GM12865 (cell line): ENCODE measurements at regions not wholly inside any gene's neighbourhood (a gene's known extent, or its start where the extent isn't known, plus 50 kb on each side); places are given as distances from the start of the nearest gene placed in this dataset.
"Not testable (repeated sequence)": the region's sequence is repeated elsewhere in the genome, so short reads cannot be mapped to it uniquely, and the experiment has no call there.

ENCODE experiments used
- DNase-seq: peaks from one replicate; pipeline ENCODE4 v3.0.0; 2010; ENCODE audit warnings: low read depth
- H3K4me3 ChIP-seq: 2 replicates; pipeline ENCODE4 v1.5.1; 2011; ENCODE audit warnings: mild to moderate bottlenecking, low read depth, low read length, control low read depth
- TF ChIP-seq, protein P1 (sequence below): IDR thresholded peaks from 2 replicates; pipeline ENCODE4 v1.5.1; 2011; ENCODE audit warnings: low read length, control low read depth, low read depth, inconsistent platforms; ENCODE audit not compliant: insufficient read depth; ENCODE audit errors: missing control alignments

DNA sequence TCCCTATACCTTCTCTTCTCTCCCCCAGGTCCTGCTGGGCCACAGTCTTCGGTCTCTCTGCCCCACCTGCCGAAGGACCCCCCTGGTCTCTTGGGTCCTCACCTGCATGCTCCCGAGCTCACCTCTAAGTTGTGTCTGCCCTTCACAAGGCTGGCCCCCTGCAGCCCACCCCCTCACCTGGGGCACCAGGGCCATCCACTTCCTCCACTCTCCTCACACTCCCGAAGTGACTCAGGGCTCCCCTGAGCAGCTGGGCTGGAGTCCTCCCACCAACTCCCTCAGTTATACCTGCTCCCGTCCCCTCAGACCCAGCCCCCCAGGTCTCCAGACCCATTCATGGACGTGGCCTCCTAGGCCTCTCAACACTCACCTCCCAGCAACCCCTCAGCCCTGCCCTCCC lies 822.0 kb downstream of the KCNJ18 start:
- H3K4me3 ChIP-seq: no peak overlapping the region
- TF ChIP-seq, protein P1, sequence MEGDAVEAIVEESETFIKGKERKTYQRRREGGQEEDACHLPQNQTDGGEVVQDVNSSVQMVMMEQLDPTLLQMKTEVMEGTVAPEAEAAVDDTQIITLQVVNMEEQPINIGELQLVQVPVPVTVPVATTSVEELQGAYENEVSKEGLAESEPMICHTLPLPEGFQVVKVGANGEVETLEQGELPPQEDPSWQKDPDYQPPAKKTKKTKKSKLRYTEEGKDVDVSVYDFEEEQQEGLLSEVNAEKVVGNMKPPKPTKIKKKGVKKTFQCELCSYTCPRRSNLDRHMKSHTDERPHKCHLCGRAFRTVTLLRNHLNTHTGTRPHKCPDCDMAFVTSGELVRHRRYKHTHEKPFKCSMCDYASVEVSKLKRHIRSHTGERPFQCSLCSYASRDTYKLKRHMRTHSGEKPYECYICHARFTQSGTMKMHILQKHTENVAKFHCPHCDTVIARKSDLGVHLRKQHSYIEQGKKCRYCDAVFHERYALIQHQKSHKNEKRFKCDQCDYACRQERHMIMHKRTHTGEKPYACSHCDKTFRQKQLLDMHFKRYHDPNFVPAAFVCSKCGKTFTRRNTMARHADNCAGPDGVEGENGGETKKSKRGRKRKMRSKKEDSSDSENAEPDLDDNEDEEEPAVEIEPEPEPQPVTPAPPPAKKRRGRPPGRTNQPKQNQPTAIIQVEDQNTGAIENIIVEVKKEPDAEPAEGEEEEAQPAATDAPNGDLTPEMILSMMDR: no peak
- DNase-seq: no peak

DNA sequence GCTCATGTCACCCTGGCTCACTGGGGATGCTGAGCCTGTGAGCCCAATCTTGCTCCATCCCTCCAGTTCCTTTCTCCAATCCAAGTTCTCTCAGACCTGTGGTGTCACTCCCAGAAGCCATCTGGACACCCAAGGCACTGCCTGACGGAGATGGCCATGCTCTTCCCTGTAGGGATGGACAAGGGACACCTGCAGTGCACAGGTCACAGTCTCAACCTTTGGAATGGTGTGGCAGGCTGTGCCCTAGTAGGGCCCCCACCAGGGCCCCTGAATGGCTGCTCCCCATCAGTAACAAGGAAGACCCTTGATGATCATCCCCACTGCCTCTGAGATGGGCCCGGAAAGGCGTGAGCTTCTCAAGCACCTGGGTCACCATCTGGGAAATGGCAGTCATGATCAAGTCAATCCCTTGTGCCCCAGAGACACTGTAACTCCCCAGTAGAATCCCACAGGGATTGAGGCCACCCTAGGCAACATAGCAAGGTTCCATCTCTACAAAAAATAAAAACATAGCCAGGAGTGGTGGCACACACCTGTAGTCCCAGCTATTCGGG lies 822.5 kb downstream of the KCNJ18 start:
- no peak overlapping the region for H3K4me3 ChIP-seq

DNA sequence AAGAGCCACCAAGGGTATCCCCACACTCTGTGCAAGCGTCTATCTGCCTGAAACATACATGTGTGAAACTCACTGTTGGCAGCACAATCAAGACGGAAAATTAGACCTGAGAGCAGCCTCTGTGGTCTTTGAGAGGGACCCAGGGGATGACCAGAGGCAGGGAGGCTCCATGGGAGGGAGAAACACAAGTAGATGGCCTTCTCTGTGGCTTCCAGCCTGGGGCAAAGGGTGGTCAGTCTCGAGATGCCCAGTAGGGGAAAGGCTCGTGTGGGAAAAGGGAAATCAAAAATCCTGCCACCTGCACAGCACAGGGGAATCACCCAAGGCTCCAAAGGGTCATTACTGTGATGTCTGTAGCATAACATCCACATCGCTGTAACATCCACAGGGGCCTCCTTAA lies 823.3 kb downstream of the KCNJ18 start:
- no peak for DNase-seq
- H3K4me3 ChIP-seq: no peak overlapping the region
- TF ChIP-seq, protein P1: no peak

More for the DNA sequence above, 822.5 kb downstream of the KCNJ18 start:
- TF ChIP-seq, protein P1: no peak
- no peak for DNase-seq

DNA sequence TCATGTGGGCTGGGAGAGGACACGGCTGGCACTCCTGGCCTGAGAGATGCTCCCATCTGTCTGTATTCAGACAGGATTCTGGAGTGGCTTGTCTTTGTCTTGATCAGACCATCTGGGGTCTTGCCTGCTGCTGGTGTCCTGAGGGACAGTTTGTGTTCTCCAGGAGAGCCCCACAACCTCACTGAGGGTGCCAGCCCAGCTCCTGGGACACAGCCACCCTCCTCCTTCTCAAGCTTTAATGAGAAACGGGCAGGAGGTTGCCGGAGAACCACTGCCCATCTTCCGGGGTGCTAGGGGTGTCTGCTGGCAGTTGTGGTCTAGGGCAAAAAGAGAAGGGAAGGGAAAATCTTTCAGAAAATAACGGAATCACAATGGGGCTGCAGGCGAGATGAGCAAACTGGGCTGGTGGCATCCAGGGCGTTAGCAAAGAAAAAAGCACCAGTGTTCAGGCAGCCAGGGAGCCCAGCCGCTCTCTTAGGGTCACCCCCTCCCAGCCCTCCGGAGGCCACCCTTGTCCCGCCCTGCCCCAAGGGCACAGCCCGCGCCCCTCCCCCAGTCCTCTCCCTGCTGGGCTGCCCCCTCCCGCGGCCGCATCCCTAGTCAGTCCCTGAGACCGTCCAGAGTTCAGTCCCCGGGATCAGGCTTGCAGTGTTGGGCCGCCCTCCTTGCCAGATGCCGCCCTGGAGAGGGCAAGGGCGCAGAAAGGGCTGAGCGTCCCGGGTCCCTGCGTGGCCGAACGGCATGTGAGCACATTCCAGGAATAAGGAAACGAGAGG lies 824.7 kb downstream of the KCNJ18 start:
- TF ChIP-seq, protein P1: no peak
- DNase-seq: no peak
- H3K4me3 ChIP-seq: no peak overlapping the region

DNA sequence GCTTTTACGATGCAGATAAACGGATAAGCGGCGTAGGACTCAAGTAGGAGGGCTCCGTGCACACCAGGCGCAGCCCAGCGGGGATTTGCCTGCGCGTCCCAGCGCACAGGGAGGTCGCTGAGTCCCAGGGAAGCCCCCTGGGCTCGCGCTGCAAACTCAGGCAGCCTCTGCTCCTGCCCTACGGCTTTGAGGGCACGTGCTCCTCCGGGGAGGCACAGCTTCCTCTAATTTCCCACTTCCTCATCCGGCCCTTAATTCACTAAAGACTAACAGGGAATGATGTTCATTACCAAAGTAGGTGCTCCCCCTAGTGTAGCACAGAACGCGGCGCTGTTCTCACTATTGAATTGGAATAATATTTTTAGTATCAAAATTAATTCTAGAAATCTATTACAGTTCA lies 825.4 kb downstream of the KCNJ18 start:
- DNase-seq: no peak

DNA sequence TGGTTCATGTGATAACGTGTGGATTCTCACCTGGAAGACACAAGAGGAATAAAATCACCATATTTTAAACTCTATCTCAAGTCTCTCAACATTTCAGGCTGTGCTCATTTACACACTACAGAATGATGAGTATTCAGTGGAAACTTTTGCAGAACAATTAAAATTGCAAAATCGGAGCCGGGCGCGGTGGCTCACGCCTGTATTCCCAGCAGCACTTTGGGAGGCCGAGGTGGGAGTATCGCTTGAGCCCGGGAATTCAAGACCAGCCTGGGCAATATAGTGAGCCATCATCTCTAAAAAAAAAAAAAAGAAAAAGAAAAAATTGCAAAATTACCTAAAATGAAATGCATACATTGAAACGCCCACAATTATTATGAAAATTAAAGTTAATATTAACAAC lies 825.9 kb downstream of the KCNJ18 start:
- TF ChIP-seq, protein P1: no peak
- H3K4me3 ChIP-seq: no peak overlapping the region
- no peak for DNase-seq

More for the DNA sequence above, 825.4 kb downstream of the KCNJ18 start:
- no peak overlapping the region for H3K4me3 ChIP-seq
- TF ChIP-seq, protein P1: no peak

DNA sequence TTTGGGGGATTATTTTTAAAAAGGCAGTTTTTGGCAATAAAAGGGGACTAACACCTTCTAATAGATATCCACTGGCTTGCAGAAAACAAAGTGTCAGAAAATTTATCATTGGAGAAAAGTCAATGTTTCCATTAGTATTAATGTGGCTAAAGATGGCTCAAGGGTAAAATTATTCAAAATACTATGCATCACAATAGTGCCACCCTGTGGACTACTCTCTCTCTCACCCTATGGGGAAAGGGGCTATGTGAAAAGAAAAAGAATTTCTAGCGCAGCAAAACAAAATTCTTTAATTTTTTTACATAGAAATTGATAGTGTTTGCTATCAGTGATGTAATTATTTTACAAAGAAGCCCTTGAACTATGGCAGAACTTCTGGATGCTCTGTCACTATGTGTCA lies 856.5 kb downstream of the KCNJ18 start:
- DNase-seq, H3K4me3 ChIP-seq: not testable (repeated sequence)

DNA sequence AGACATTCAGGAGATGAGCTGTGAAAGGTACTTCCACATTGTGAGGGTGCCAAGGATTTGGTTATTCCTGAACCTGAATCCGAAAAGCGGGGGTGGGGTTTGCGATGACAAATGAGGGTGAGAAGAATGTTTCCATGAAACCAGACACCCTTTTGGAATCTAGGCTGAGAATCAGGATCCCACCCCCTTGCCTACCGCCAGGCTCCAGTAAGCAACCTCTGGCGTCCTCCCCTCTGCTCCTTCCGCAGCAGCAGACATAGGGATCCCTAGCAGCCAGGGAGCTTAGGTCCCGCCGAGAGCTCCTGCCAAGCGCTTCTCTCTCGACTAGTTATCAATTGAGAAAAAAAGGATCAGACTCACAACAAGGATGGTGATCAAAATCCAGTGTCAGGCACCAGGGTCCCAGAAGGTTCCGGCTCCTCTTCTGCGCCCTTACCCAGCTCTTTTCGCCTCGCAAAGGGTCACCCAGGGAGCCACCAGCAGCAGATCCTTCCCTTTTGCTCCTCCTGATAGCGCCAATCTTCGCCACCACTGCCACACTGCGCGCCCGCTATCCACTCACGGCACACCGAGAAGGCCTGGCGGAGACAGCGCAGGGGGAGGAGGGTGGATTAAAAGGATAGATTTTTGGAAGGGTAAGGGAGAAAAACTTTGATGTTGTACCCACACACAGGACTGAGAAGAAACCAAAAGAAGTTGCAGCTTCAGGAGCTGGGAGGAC lies 859.5 kb downstream of the KCNJ18 start:
- DNase-seq, H3K4me3 ChIP-seq: not testable (repeated sequence)
